Medulla oblongata (tissue), 1 donor: ENCODE measurements at regions not wholly inside any gene's neighbourhood (a gene's known extent, or its start where the extent isn't known, plus 50 kb on each side); places are given as distances from the start of the nearest gene placed in this dataset.

ENCODE experiments used
- DNase-seq: peaks from one replicate; pipeline ENCODE4 v3.0.0-alpha.2; 2015; ENCODE audit errors: extremely low spot score

DNA sequence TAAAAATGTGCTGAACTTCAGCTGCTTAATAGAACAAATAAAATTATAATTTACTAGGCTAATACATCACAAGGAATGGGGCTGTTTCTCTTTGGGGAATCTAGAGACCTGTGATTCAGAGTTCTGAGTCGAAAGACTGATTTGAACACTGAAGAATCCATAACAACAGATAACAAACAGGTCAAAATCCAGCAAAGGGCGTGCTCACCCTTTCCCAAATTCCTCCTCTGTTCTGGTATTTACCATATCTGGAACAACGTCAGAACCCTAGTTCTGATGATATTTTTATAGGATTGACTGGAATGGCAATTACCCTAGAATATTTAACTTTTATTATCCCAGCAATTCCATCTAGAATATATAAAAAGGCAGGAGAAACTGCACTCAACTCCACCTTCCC, 66.0 kb upstream of the ITGA6 start:
- no peak for DNase-seq

DNA sequence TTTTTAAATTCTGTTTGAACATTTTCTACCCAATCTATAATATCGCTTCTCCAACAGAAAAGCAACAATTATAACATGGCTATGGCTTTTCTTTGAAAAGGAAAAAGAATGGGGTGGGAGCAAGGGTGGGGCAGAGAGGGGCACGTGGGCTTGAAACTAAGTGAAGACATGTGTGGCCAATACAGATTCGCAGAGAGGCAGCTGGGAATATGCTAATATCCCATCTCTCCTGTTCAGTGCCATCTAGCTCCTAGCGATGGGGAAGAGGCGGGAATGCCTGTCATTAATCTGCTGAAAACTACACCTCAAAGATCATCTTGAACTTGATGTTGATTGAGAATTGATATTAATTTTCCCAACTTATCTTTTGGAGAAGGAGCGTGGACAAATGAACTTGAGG, 65.5 kb upstream of the ITGA6 start:
- DNase-seq = no peak

- DNase-seq = no peak
Measured at GRCh38 chr2:172364261-172364660, 63.1 kb upstream of the ITGA6 start.

- no peak for DNase-seq
Measured at GRCh38 chr2:172366596-172367150, 60.7 kb upstream of the ITGA6 start.

DNA sequence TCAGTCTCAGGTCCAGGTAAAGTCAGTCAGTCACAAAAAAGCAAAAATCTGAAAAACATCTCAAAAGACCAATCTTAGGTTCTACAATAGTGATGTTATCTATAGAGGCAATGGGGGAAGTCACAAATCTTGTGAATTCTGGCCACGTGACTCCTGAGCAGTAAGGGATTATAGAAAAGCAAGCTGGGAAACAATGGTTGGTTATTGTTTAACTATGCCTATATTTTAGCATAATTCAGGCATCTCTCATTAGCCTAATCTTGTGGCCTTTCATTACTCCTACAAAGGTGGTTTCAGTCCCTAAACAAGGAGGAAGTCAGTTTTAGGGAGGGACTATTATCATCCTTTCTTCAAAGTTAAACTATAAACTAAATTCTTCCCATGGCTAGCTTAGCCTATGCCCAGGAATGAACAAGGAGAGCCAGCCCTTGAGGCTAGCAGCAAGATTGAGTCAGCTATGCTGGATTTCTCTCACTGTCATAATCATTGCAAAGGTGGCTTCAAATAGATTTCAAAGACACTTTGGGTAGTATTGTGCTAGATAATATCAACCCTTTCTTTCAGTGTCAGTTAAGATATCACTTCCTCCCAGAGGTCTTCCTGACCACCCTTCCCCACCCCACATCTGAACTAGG, 56.4 kb upstream of the ITGA6 start:
- DNase-seq = no peak

DNA sequence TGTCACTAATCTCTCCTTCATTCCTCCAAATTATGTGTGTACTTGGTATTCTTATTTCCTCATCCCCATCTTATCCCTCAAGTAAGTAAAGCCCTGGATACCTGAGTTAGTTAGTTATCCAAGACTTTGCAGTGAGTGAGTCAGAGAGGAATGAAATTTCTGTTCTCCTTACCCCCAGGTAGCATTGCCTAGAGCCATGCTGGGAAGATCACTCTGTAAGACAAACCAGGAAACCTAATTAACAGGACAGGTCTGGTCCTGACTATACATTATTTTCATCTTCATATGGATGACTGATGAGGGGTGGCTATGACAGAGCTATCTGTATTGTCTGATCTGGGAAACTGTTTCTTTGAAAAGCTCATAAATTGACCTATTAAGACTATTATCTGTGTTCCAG, 55.0 kb upstream of the ITGA6 start:
- DNase-seq = no peak

GRCh38 chr2:172373076-172373475, 54.3 kb upstream of the ITGA6 start:
- no peak for DNase-seq

- no peak for DNase-seq
Measured at GRCh38 chr2:172373766-172374165, 53.6 kb upstream of the ITGA6 start.

DNA sequence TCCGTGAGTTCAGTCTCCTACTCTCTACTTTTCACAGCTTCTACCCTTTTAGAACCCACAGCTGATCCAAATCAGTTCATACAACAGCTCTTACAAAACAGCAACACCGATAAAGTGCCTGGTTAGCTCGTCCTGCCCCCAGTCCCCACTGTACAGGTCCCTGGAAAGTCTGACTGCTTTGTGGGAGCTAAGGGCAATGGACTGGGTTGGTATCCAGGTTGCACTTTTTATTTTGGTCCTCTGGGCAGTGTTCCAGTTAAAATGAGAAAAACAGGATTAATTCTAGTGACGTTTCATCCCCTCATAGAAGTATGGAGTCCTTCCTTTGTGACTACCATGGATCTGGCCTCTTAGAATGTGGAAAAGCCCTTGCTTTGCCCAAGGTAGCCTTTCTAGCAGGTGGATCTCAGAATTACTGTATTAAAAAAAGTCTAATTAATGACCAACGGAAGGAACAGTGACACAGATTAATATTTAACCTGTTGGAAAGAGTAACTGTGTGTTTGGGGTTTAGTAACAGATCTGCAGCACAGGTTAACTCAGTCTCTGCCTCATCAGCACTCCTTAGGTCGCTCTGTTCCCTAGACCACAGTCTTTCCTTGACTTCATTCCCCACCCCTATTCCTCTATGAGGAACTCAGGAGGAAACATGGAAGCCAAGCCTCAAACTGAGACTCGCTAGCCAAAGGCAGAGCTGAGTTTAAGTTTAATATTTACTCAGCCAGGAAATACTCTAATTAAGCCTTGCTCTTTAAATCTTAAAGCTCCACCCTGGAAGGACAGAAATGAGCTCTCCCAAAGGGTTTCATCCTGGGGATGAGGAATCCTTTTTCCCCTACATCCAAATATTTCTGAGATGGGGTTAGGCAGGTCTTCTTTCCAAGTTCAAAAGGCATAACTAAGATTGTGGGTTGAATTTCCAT, 52.8 kb upstream of the ITGA6 start:
- DNase-seq = no peak

- no peak for DNase-seq
Measured at GRCh38 chr2:172375251-172375650, 52.1 kb upstream of the ITGA6 start.

DNA sequence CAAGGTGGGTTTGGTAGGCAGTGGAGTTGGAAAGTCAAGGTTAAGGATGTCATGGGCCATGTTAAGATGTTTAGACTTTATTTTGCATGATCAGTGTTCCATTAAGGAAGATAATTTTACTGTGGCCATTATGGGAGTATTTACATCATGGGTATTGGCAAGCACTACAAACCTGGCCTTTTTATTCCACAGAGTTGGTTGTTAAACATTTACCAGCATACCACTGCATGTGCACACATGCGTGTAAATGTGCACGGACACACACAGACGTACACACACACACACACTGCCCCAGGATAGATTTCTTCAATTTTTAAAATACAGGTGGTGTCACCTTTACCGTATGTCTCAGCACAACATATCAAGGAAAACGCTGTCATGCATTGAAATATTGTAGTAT, 51.4 kb upstream of the ITGA6 start:
- DNase-seq = no peak

GRCh38 chr2:172376505-172377125, 50.8 kb upstream of the ITGA6 start:
- no peak for DNase-seq

GRCh38 chr2:172377408-172377807, 50.0 kb upstream of the ITGA6 start:
- DNase-seq = no peak
